Peyer's patch (tissue), 4 donors: ENCODE measurements at regions not wholly inside any gene's neighbourhood (a gene's known extent, or its start where the extent isn't known, plus 50 kb on each side); places are given as distances from the start of the nearest gene placed in this dataset.

Source experiments
- CTCF ChIP-seq, 6 experiments: fragments of 450-650 bp in 4 of 6; fragments of 200-600 bp in 2 of 6; sonication (generic) in 1 of 6; IDR thresholded peaks; one replicate each; pipeline ENCODE4 v1.5.1; 2017 to 2019; ENCODE audit warnings: antibody characterized with exemption in 6 of 6, mild to moderate bottlenecking in 3 of 6, moderate library complexity in 1 of 6
- POLR2A ChIP-seq, 2 donors: fragments of 450-650 bp; IDR thresholded peaks; one replicate each; pipeline ENCODE4 v1.5.1; 2017; ENCODE audit warnings: antibody characterized with exemption in 2 of 2, mild to moderate bottlenecking in 2 of 2, moderate library complexity in 2 of 2

GRCh38 chr11:62061356-62062222, 62.2 kb upstream of the INCENP start:
- no peak for TF ChIP-seq POLR2A (IDR thresholded peaks at IDR 0.05)
- peak in 3 of 6 experiments; percentile 51 to 64 (median 59) for TF ChIP-seq CTCF (IDR thresholded peaks at IDR 0.05)
